ENCODE measurements at regions not wholly inside any gene's neighbourhood (a gene's known extent, or its start where the extent isn't known, plus 50 kb on each side); places are given as distances from the start of the nearest gene placed in this dataset.
"Not testable (repeated sequence)": the region's sequence is repeated elsewhere in the genome, so short reads cannot be mapped to it uniquely, and the experiment has no call there.

DNA sequence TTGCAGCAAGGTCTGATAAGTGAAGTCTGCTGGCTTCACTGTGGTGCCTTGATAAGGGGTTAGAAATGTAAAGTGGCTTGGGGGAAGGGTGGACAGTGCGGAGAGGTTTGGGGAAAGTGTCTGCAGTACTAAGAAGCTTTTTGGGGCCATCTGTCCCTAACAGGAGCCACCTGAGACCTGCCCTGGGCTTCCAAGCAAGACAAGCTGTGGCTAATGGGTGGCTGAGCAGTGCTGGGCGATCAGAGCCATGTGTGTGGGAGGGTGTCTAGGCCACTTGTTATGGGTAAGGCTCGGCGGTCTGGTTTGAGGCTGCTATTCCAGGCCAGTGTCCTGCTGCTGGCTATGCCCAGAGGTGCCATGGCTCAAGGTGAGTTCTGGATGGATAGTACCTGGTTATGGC lies 185.4 kb upstream of the MTMR8 start:
- no peak for DNase-seq (ENCODE audit: low read depth)
- TF ChIP-seq, protein P1, sequence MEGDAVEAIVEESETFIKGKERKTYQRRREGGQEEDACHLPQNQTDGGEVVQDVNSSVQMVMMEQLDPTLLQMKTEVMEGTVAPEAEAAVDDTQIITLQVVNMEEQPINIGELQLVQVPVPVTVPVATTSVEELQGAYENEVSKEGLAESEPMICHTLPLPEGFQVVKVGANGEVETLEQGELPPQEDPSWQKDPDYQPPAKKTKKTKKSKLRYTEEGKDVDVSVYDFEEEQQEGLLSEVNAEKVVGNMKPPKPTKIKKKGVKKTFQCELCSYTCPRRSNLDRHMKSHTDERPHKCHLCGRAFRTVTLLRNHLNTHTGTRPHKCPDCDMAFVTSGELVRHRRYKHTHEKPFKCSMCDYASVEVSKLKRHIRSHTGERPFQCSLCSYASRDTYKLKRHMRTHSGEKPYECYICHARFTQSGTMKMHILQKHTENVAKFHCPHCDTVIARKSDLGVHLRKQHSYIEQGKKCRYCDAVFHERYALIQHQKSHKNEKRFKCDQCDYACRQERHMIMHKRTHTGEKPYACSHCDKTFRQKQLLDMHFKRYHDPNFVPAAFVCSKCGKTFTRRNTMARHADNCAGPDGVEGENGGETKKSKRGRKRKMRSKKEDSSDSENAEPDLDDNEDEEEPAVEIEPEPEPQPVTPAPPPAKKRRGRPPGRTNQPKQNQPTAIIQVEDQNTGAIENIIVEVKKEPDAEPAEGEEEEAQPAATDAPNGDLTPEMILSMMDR (IDR thresholded peaks at IDR 0.05; ENCODE audit: insufficient read depth, low read depth, low read length): no peak
- H3K4me3 ChIP-seq (ENCODE audit: low read depth, low read length): no peak overlapping the region

DNA sequence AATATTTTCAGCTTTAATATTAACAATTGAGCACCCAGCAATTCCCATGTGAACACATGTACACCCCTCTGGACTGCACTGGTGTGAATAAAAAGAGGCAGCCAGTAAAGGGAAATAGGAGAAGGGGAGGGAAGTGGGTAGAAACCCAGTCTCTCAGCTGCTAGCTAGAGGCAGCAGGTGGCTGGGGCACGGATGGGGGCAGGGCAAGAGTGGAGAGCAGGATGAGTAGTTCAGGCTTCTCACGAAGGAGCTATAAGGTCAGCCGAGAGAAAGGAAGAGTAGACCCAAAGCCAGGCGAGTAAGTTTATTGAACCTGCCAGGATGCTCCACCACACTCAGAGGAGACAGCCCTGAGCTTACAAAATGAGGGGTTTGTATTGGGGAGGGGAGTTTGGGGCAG lies 184.8 kb upstream of the MTMR8 start:
- DNase-seq (ENCODE audit: low read depth): no peak
- no peak overlapping the region for H3K4me3 ChIP-seq (ENCODE audit: low read depth, low read length)
- TF ChIP-seq, protein P1 (IDR thresholded peaks at IDR 0.05; ENCODE audit: insufficient read depth, low read depth, low read length): no peak

DNA sequence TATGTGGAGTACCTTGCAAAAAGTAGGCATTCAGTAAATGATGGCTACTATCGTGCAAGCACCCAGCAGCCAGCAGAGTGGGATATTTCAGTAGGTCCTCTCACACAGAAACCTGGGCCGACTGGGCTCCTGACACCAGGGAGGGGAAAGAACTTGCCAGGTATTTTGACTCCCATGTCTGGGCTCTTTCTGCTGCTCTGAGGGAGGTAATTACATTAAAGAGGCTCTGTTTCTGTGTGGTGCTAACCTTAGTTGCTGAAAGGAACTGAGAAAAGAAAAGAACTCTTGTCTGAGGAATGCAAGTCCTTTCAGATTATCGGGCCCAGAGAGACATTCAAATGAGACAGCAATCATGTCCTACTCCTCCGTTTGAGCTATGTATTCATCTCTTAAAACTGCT lies 175.8 kb upstream of the MTMR8 start:
- TF ChIP-seq, protein P1 (IDR thresholded peaks at IDR 0.05; ENCODE audit: insufficient read depth, low read depth, low read length): no peak
- no peak overlapping the region for H3K4me3 ChIP-seq (ENCODE audit: low read depth, low read length)
- no peak for DNase-seq (ENCODE audit: low read depth)

DNA sequence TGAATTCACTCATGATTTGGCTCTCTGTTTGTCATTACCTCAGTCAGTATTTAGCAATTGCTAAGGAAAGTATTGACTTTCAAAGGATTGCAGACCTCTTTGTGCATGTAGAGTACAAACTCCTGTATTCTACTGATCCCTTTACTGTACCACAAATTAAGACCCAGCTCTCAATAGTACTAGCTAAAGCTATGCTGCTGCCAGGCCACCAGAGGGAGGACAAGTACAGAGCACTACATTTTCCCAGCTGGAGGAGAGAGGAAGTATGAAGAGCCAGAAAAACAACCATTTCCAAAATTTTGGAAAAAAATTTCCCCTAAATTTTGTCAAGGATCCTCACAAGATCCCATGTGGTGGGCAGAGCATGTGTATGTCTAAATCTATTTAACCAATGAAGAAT lies 175.0 kb upstream of the MTMR8 start:
- TF ChIP-seq, protein P1 (IDR thresholded peaks at IDR 0.05; ENCODE audit: insufficient read depth, low read depth, low read length): peak; percentile 3
- H3K4me3 ChIP-seq (ENCODE audit: low read depth, low read length): no peak overlapping the region
- DNase-seq (ENCODE audit: low read depth): no peak

DNA sequence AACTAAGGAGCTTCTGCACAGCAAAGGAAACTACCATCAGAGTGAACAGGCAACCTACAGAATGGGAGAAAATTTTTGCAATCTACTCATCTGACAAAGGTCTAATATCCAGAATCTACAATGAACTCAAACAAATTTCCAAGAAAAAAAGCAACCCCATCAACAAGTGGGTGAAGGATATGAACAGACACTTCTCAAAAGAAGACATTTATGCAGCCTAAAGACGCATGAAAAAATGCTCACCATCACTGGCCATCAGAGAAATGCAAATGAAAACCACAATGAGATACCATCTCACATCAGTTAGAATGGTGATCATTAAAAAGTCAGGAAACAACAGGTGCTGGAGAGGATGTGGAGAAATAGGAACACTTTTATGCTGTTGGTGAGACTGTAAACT lies 170.1 kb upstream of the MTMR8 start:
- DNase-seq (ENCODE audit: low read depth); H3K4me3 ChIP-seq (ENCODE audit: low read depth, low read length): not testable (repeated sequence)

DNA sequence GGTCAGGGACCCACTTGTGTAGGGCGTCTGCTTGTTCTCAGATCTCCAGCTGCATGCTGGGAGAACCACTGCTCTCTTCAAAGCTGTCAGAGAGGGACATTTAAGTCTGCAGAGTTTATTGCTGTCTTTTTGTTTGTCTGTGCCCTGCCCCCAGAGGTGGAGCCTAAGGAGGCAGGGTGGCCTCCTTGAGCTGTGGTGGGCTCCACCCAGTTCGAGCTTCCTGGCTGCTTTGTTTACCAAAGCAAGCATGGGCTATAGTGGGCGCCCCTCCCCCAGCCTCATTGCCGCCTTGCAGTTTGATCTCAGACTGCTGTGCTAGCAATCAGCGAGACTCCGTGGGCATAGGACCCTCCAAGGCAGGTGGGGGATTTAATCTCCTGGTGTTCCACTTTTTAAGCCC lies 154.0 kb upstream of the MTMR8 start:
- not testable (repeated sequence) for DNase-seq (ENCODE audit: low read depth); H3K4me3 ChIP-seq (ENCODE audit: low read depth, low read length)

DNA sequence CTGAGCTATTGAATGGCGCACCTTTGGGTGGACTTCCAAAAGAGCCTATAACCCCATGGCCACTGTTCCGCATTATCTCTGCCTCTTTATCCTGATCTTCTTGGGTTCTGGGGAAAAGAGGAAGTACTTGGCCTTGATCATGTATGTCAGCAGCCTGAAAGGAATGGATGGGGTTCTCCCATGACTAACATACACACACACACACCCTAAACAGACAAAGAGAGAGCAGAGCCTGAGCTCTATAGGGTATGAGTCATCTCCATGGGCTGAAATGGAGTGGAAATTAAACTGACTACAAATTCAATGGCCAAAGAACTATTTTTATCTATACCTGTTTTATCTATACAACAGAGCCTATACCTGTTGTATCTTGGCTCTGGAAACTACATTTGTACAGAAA lies 141.5 kb upstream of the MTMR8 start:
- no peak overlapping the region for H3K4me3 ChIP-seq (ENCODE audit: low read depth, low read length)
- DNase-seq (ENCODE audit: low read depth): no peak
- TF ChIP-seq, protein P1 (IDR thresholded peaks at IDR 0.05; ENCODE audit: insufficient read depth, low read depth, low read length): no peak
